H1 (cell line): ENCODE measurements at regions not wholly inside any gene's neighbourhood (a gene's known extent, or its start where the extent isn't known, plus 50 kb on each side); places are given as distances from the start of the nearest gene placed in this dataset.

Experiments
- CTCF ChIA-PET: fragments of 300-600 bp; sonication (Branson Sonifier 250); formaldehyde crosslinking; loops from one replicate; lab custom pipeline; 2021; ENCODE audit not compliant: partially characterized antibody; lab: Charles Lee
- POLR2A ChIA-PET: fragments of 300-600 bp; sonication (Branson Sonifier 250); formaldehyde crosslinking; loops from one replicate; lab custom pipeline; 2021; ENCODE audit warnings: inconsistent platforms; ENCODE audit not compliant: partially characterized antibody; lab: Charles Lee
- DNase-seq, 2 experiments: peaks; one replicate each; pipeline versions ENCODE4 v3.0.0 to v3.0.0-alpha.2; 2010 to 2022; ENCODE audit warnings: low spot score in 2 of 2, low read depth in 1 of 2, mixed read lengths in 1 of 2
- FAIRE-seq: peaks from 2 replicates; lab custom pipeline; 2011; peaks lifted over from hg19 to GRCh38; lab: Jason Lieb, UNC
- H2AFZ ChIP-seq: 2 replicates; pipeline ENCODE4 v1.8.1; 2012; ENCODE audit warnings: low read length, inconsistent platforms
- H2AK5ac ChIP-seq: 2 replicates; pipeline ENCODE4 v1.6.1; 2013; ENCODE audit warnings: low read depth, low read length
- H2BK120ac ChIP-seq: replicated peaks from 2 replicates; pipeline ENCODE3; 2013; ENCODE audit warnings: low read depth, low read length, inconsistent platforms
- H2BK12ac ChIP-seq: 2 replicates; pipeline ENCODE4 v1.6.1; 2013; ENCODE audit warnings: low read depth, low read length
- H2BK15ac ChIP-seq: 2 replicates; pipeline ENCODE4 v1.6.1; 2013; ENCODE audit warnings: low read length
- H2BK20ac ChIP-seq: 2 replicates; pipeline ENCODE4 v1.6.1; 2013; ENCODE audit warnings: low read length
- H2BK5ac ChIP-seq: 2 replicates; pipeline ENCODE4 v1.6.1; 2013; ENCODE audit warnings: low read depth, low read length
- H3K14ac ChIP-seq: 2 replicates; pipeline ENCODE4 v1.6.1; 2013; ENCODE audit warnings: inconsistent platforms; ENCODE audit not compliant: insufficient read length
- H3K18ac ChIP-seq: 2 replicates; pipeline ENCODE4 v1.6.1; 2013; ENCODE audit warnings: low read length; ENCODE audit errors: extremely low read depth
- H3K23ac ChIP-seq: 2 replicates; pipeline ENCODE4 v1.6.1; 2013; ENCODE audit warnings: inconsistent platforms; ENCODE audit not compliant: insufficient read length
- H3K23me2 ChIP-seq: 2 replicates; pipeline ENCODE4 v1.6.1; 2013; ENCODE audit warnings: low read depth, low read length
- H3K27ac ChIP-seq: 2 replicates; pipeline ENCODE4 v1.6.1; 2011; ENCODE audit warnings: low read depth, low read length, inconsistent platforms
- H3K27me3 ChIP-seq, 4 experiments: replicated peaks in 1 of 4; 1 replicate in 1 of 4; 2 replicates in 3 of 4; pipeline versions ENCODE4 v1.6.1 to v1.8.1; 2011 to 2013; ENCODE audit warnings: low read length in 3 of 4, mild to moderate bottlenecking in 3 of 4, inconsistent platforms in 2 of 4, mixed read lengths in 2 of 4, moderate library complexity in 1 of 4; ENCODE audit not compliant: control insufficient read depth in 3 of 4, insufficient read depth in 3 of 4; ENCODE audit errors: extremely low read depth in 1 of 4
- H3K36me3 ChIP-seq, 4 experiments: 2 replicates each; pipeline versions ENCODE4 v1.6.1 to v1.8.1; 2011 to 2013; ENCODE audit warnings: mild to moderate bottlenecking in 4 of 4, low read length in 3 of 4, moderate library complexity in 2 of 4, control low read depth in 1 of 4, inconsistent platforms in 1 of 4; ENCODE audit not compliant: insufficient read depth in 4 of 4, control insufficient read depth in 2 of 4
- H3K4ac ChIP-seq: replicated peaks from 2 replicates; pipeline ENCODE3; 2013; ENCODE audit warnings: low read length, low read depth, mixed read lengths, inconsistent platforms; ENCODE audit not compliant: insufficient read length
- H3K4me1 ChIP-seq, 4 experiments: replicated peaks in 1 of 4; 1 replicate in 1 of 4; 2 replicates in 3 of 4; pipeline versions ENCODE4 v1.6.1 to v1.8.1; 2011 to 2013; ENCODE audit warnings: low read length in 3 of 4, inconsistent platforms in 2 of 4, mixed read lengths in 1 of 4; ENCODE audit not compliant: insufficient read depth in 4 of 4, control insufficient read depth in 3 of 4
- H3K4me2 ChIP-seq, 2 experiments: 2 replicates each; pipeline versions ENCODE4 v1.6.1 to v1.8.1; 2011 to 2013; ENCODE audit warnings: low read depth in 2 of 2, low read length in 2 of 2, control low read depth in 1 of 2, inconsistent platforms in 1 of 2, mild to moderate bottlenecking in 1 of 2; ENCODE audit not compliant: insufficient read depth in 1 of 2
- H3K4me3 ChIP-seq, 4 experiments: fragments of 200-600, 300-600 bp in 1 of 4; sonication (generic), shearing (Covaris generic), sonication (Bioruptor Twin) in 1 of 4; 2 replicates each; pipeline versions ENCODE4 v1.5.1 to v1.8.1; 2011 to 2016; ENCODE audit warnings: low read length in 4 of 4, low read depth in 3 of 4, control low read depth in 2 of 4, inconsistent platforms in 2 of 4, mild to moderate bottlenecking in 2 of 4, mixed read lengths in 1 of 4, moderate library complexity in 1 of 4; ENCODE audit not compliant: insufficient read depth in 2 of 4; ENCODE audit errors: extremely low read depth in 1 of 4
- H3K56ac ChIP-seq: replicated peaks from 2 replicates; pipeline ENCODE3; 2013; ENCODE audit warnings: low read depth, mild to moderate bottlenecking, mixed read lengths, low read length, inconsistent platforms; ENCODE audit not compliant: insufficient read length
- H3K79me1 ChIP-seq: 2 replicates; pipeline ENCODE4 v1.6.1; 2013; ENCODE audit warnings: low read depth, low read length, control low read depth
- H3K79me2 ChIP-seq, 2 experiments: 2 replicates each; pipeline versions ENCODE4 v1.6.1 to v1.8.1; 2012 to 2013; ENCODE audit warnings: low read length in 2 of 2, mild to moderate bottlenecking in 2 of 2, inconsistent platforms in 1 of 2; ENCODE audit not compliant: insufficient read depth in 2 of 2, control insufficient read depth in 1 of 2
- H3K9ac ChIP-seq, 4 experiments: replicated peaks in 1 of 4; 1 replicate in 1 of 4; 2 replicates in 3 of 4; pipeline versions ENCODE4 v1.6.1 to v1.8.1; 2011 to 2013; ENCODE audit warnings: low read depth in 3 of 4, low read length in 3 of 4, control low read depth in 2 of 4, mild to moderate bottlenecking in 2 of 4, moderate library complexity in 2 of 4, inconsistent platforms in 1 of 4; ENCODE audit errors: extremely low read depth in 1 of 4
- H3K9me3 ChIP-seq, 2 experiments: 2 replicates each; pipeline versions ENCODE4 v1.6.1 to v1.8.1; 2012 to 2013; ENCODE audit warnings: mild to moderate bottlenecking in 2 of 2, moderate library complexity in 2 of 2, control low read depth in 1 of 2, inconsistent platforms in 1 of 2, low read depth in 1 of 2, low read length in 1 of 2, mixed read lengths in 1 of 2; ENCODE audit not compliant: insufficient read depth in 2 of 2
- H4K20me1 ChIP-seq, 2 experiments: replicated peaks in 1 of 2; 2 replicates each; pipeline versions ENCODE3 to v1.8.1; 2011 to 2013; ENCODE audit warnings: inconsistent platforms in 2 of 2, low read length in 2 of 2, mild to moderate bottlenecking in 1 of 2; ENCODE audit not compliant: insufficient read depth in 2 of 2, control insufficient read depth in 1 of 2
- H4K5ac ChIP-seq: 2 replicates; pipeline ENCODE4 v1.6.1; 2013; ENCODE audit warnings: low read length, low read depth, mixed read lengths, inconsistent platforms; ENCODE audit not compliant: insufficient read length
- H4K8ac ChIP-seq: 2 replicates; pipeline ENCODE4 v1.8.0; 2013; ENCODE audit warnings: mild to moderate bottlenecking, moderate library complexity, low read length, inconsistent platforms; ENCODE audit not compliant: insufficient read depth; ENCODE audit errors: extremely low read depth
- H4K91ac ChIP-seq: replicated peaks from 2 replicates; pipeline ENCODE3; 2013; ENCODE audit warnings: low read length, mixed read lengths, inconsistent platforms; ENCODE audit not compliant: insufficient read length
- ASH2L ChIP-seq: fragments of 200-600, 300-600 bp; sonication (generic); IDR thresholded peaks from one replicate; pipeline ENCODE4 v1.7.1; 2017; ENCODE audit warnings: low read length
- EGR1 ChIP-seq: IDR thresholded peaks from 2 replicates; pipeline ENCODE4 v1.6.1; 2011; ENCODE audit warnings: low read depth, low read length, borderline replicate concordance
- EZH2 ChIP-seq: fragments of 200-600 bp; sonication (generic); IDR thresholded peaks from 2 replicates; pipeline ENCODE4 v1.7.1; 2012; ENCODE audit warnings: low read depth, mild to moderate bottlenecking, moderate library complexity, low read length, inconsistent platforms; ENCODE audit not compliant: severe bottlenecking
- HDAC2 ChIP-seq, 2 experiments: fragments of 300-600 bp in 1 of 2; sonication (generic) in 1 of 2; IDR thresholded peaks; 2 replicates each; pipeline ENCODE4 v1.6.1; 2011 to 2012; ENCODE audit warnings: low read depth in 2 of 2, low read length in 2 of 2, mild to moderate bottlenecking in 2 of 2, moderate library complexity in 2 of 2, borderline replicate concordance in 1 of 2, inconsistent platforms in 1 of 2
- KDM1A ChIP-seq: fragments of 200-600, 300-600 bp; sonication (generic); IDR thresholded peaks from 2 replicates; pipeline ENCODE4 v1.7.1; 2016; ENCODE audit warnings: mild to moderate bottlenecking, low read length, borderline replicate concordance
- KDM4A ChIP-seq: IDR thresholded peaks from one replicate; pipeline ENCODE4 v1.7.1; 2012; ENCODE audit warnings: low read depth, mild to moderate bottlenecking, moderate library complexity, low read length, inconsistent platforms; ENCODE audit not compliant: severe bottlenecking
- NRF1 ChIP-seq: IDR thresholded peaks from 2 replicates; pipeline ENCODE4 v1.6.1; 2011; ENCODE audit warnings: mild to moderate bottlenecking, low read depth, low read length, improper control_type of control experiment
- POLR2AphosphoS5 ChIP-seq: IDR thresholded peaks from 2 replicates; pipeline ENCODE4 v1.6.1; 2011; ENCODE audit warnings: low read depth, low read length
- SIN3A ChIP-seq, 2 experiments: IDR thresholded peaks in 1 of 2; conservative IDR thresholded peaks in 1 of 2; 2 replicates each; pipeline ENCODE4 v1.6.1; 2011 to 2012; ENCODE audit warnings: low read length in 2 of 2, improper control_type of control experiment in 1 of 2, low read depth in 1 of 2, mild to moderate bottlenecking in 1 of 2
- SP1 ChIP-seq: IDR thresholded peaks from 2 replicates; pipeline ENCODE4 v1.6.1; 2011; ENCODE audit warnings: low read depth, low read length
- TCF12 ChIP-seq: IDR thresholded peaks from 2 replicates; pipeline ENCODE4 v1.6.1; 2011; ENCODE audit warnings: low read depth, mild to moderate bottlenecking, low read length

DNA sequence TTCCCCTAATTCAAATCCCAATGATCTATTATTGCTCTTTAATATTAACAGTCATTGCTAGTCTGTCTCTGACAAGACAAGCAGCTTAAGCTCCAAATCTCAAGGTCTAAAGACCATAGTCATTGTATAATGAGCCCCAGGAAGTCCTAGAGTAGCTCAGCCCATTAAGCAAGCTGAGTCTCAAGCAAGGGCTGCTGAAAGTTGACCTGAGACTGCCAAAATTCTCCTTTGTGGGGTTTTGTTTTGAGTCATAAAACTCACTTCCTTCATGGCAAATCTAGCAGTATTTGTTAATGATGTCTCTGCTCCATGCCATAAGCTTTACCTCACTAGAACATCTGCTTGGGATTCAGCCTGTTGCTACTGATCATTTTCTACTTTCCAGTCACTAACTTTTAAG lies 313.2 kb downstream of the ANTXR2 start:
- CTCF ChIA-PET: no interaction called here
- H3K79me2 ChIP-seq: no peaks in the 10 kb centered on the region

More for the DNA sequence above, 313.2 kb downstream of the ANTXR2 start:
- Histone ChIP-seq H4K5ac (no peak overlapping the region), H3K4me1 (no peaks in the 10 kb centered on the region), H3K4me2 (no peak overlapping the region), H2BK15ac (no peak overlapping the region), H3K27ac (no peak overlapping the region), H2BK120ac (no peak overlapping the region), H3K23me2 (no peaks in the 10 kb centered on the region), H3K9me3 (no peaks in the 10 kb centered on the region), H4K91ac (no peak overlapping the region), H3K9ac (no peak overlapping the region), H2BK20ac (no peak overlapping the region), H3K36me3 (no peaks in the 10 kb centered on the region), H4K20me1 (no peaks in the 10 kb centered on the region), H3K79me1 (no peaks in the 10 kb centered on the region), H3K18ac (no peak overlapping the region), H3K23ac (no peak overlapping the region), H3K4me3 (no peak overlapping the region), H2AFZ (no peak overlapping the region), H4K8ac (no peak overlapping the region), H2AK5ac (no peak overlapping the region), H3K27me3 (no peaks in the 10 kb centered on the region), H3K14ac (no peak overlapping the region), H3K4ac (no peak overlapping the region), H2BK5ac (no peak overlapping the region), H3K56ac (no peak overlapping the region), H2BK12ac (no peak overlapping the region)
- FAIRE-seq (no peak), DNase-seq (no peak)
- POLR2A ChIA-PET: no interaction called here
- no peak for TF ChIP-seq SIN3A (conservative IDR thresholded peaks at IDR 0.05 in 1 of 2, IDR thresholded peaks at IDR 0.05 in 1 of 2; ENCODE audit: low read depth in 1 of 2, low read length in 2 of 2)
- no peak for TF ChIP-seq NRF1
- no peak for TF ChIP-seq POLR2AphosphoS5
- no peak for TF ChIP-seq EZH2
- TF ChIP-seq KDM4A: no peak
- no peak for TF ChIP-seq KDM1A
- TF ChIP-seq ASH2L: no peak
- TF ChIP-seq TCF12: no peak
- no peak for TF ChIP-seq EGR1
- no peak for TF ChIP-seq SP1
- no peak for TF ChIP-seq HDAC2 (IDR thresholded peaks at IDR 0.05; ENCODE audit: borderline replicate concordance in 1 of 2, low read depth in 2 of 2, low read length in 2 of 2)
